Psoas muscle (tissue), 7 donors: ENCODE measurements at regions not wholly inside any gene's neighbourhood (a gene's known extent, or its start where the extent isn't known, plus 50 kb on each side); places are given as distances from the start of the nearest gene placed in this dataset.

Source experiments
- ATAC-seq, 4 donors: fragments of 200-7000 bp; cut with Tn5 transposase; one replicate each; pipeline ENCODE4 v1.9.1; 2020; ENCODE audit warnings: moderate library complexity in 3 of 4, mild to moderate bottlenecking in 2 of 4
- DNase-seq, 2 donors: peaks; one replicate each; pipeline ENCODE4 v3.0.0-alpha.2; 2020
- H3K27ac ChIP-seq: fragments of 200-600 bp; one replicate; pipeline ENCODE4 v1.8.0; 2022
- H3K27me3 ChIP-seq, 3 donors: fragments of 200-600 bp in 1 of 3; one replicate each; pipeline versions ENCODE4 v1.6.1 to v1.8.0; 2013 to 2022; ENCODE audit warnings: low read length in 2 of 3, mild to moderate bottlenecking in 2 of 3, moderate library complexity in 1 of 3; ENCODE audit not compliant: insufficient read depth in 3 of 3
- H3K36me3 ChIP-seq, 2 donors: fragments of 200-600 bp in 1 of 2; one replicate each; pipeline versions ENCODE4 v1.6.1 to v1.8.0; 2013 to 2022; ENCODE audit warnings: low read depth in 1 of 2, mild to moderate bottlenecking in 1 of 2, moderate library complexity in 1 of 2; ENCODE audit not compliant: insufficient read depth in 1 of 2
- H3K4me1 ChIP-seq: fragments of 200-600 bp; one replicate; pipeline ENCODE4 v1.8.0; 2022
- H3K4me3 ChIP-seq: fragments of 200-600 bp; one replicate; pipeline ENCODE4 v1.8.0; 2022; ENCODE audit warnings: mild to moderate bottlenecking
- H3K9me3 ChIP-seq: fragments of 200-600 bp; one replicate; pipeline ENCODE4 v1.8.0; 2022
- CTCF ChIP-seq: fragments of 200-600 bp; IDR thresholded peaks from one replicate; pipeline ENCODE4 v1.8.0; 2022; ENCODE audit warnings: antibody characterized with exemption
- WGBS, 3 donors: extraction: QIAGEN DNeasy Blood & Tissue Kit; methylation state at CpG; one replicate each; pipeline versions ENCODE4 v1.1.6 to v1.1.7; 2013; 5-methylcytosine and 5-hydroxymethylcytosine counted together
- intact Hi-C, 2 donors: fragments of 100-400 bp; cut with DNase I; formaldehyde crosslinking; loops; one replicate each; pipeline versions ENCODE4 v1.11.0 to v1.14.2; 2022
- donor health status: healthy with polysubstance abuse.
- donor health status: DM: no; HTN: no; CAD: no; lungs with moderate emphysema.
- donor health status: Bipolar disorder and iron deficiency.
- donor health status: healthy.
- donor health status: DM: yes; HTN: yes; CAD: no.
- donor health status: DM: no; HTN: no; CAD: no.
- donor health status: DM: yes; HTN: yes; CAD: no.

DNA sequence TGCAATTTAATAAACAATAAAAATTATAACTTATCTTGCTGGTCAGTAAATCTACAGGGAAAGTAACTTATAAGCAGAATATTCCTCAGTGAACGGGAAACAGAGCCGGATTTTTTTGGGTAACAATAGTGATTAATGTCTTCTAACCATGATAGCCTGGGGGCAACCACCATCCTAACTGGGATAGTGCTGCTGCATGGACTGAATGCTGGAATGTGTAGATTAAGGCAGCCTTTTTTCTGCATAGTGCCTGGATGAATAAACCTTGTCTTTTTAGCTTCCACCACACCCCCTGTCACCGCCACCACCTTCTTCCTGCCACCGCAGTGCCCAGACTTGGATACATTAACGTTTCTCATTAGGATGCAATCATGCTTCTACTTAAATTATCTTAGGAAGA lies 83.6 kb upstream of the LNX1 start:
- no peak overlapping the region for H3K27ac ChIP-seq
- H3K4me3 ChIP-seq = no peak overlapping the region
- H3K4me1 ChIP-seq = no peaks in the 10 kb centered on the region
- no peak for ATAC-seq
- no peak for DNase-seq
- no peak for TF ChIP-seq CTCF
- WGBS, 3 donors = 75 to 79% (median 77%) methylated on average over 5 of the region's 5 CpGs
- no peaks in the 10 kb centered on the region for H3K36me3 ChIP-seq
- H3K9me3 ChIP-seq = no peaks in the 10 kb centered on the region
- intact Hi-C loops = no loop called here
- no peaks in the 10 kb centered on the region for H3K27me3 ChIP-seq

DNA sequence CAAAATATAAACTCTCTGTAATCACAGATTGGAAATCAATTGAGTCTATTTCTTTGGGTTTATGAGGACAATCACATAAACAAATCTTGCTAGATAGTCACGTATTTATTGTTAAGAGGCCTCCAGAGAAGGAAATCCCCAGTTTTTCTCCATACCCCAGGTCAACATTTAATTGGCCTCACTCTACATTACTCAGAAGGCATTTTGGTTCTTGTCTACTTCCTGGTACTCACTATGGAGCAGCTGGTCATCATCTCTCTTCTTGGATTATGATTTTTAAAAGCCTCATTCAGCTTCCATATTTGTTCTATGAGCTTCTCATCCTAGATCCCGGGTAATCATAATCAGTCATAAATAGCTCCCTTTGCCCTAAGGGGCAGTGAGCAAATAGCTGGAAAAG lies 81.6 kb upstream of the LNX1 start:
- H3K4me1 ChIP-seq = no peaks in the 10 kb centered on the region
- 73 to 75% (median 74%) methylated on average over 2 of the region's 2 CpGs for WGBS, 3 donors
- H3K36me3 ChIP-seq = no peaks in the 10 kb centered on the region
- no peak for TF ChIP-seq CTCF
- no peak overlapping the region for H3K4me3 ChIP-seq
- H3K9me3 ChIP-seq = no peaks in the 10 kb centered on the region
- no peak overlapping the region for H3K27ac ChIP-seq
- intact Hi-C loops = no loop called here
- no peaks in the 10 kb centered on the region for H3K27me3 ChIP-seq
- no peak for ATAC-seq
- no peak for DNase-seq

DNA sequence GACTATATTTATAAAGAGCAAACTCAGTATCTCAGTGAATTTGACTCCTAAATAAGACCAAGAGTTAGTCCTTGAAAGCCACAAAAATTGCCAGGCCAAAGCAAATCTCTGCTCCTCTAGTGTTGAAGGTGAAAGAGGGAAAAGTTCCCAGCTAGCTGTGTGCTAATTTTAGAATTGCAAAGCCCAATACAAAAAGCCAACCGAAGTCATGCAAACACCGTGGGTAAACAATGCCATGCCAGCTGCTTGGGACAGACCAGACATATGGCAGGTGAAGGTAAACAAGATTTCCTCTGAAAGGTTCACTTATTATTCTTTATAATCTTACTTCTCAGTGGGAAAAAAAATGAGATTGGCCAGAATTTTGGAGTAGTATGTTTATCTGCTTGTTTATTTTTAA lies 80.5 kb upstream of the LNX1 start:
- Histone ChIP-seq H3K27me3 (no peaks in the 10 kb centered on the region), H3K4me3 (no peak overlapping the region), H3K27ac (no peak overlapping the region), H3K4me1 (no peaks in the 10 kb centered on the region), H3K36me3 (no peaks in the 10 kb centered on the region), H3K9me3 (no peaks in the 10 kb centered on the region)
- ATAC-seq (no peak), DNase-seq (no peak)
- WGBS, 3 donors = 14 to 30% (median 24%) methylated on average over 2 of the region's 2 CpGs
- intact Hi-C loops = no loop called here
- TF ChIP-seq CTCF = no peak

GRCh38 chr4:53659737-53660136 lies 68.5 kb upstream of the LNX1 start:
- ATAC-seq (no peak), DNase-seq (no peak)
- no peak for TF ChIP-seq CTCF
- Histone ChIP-seq H3K36me3 (no peaks in the 10 kb centered on the region), H3K27me3 (no peaks in the 10 kb centered on the region), H3K4me1 (no peaks in the 10 kb centered on the region), H3K4me3 (no peak overlapping the region), H3K9me3 (no peaks in the 10 kb centered on the region), H3K27ac (no peak overlapping the region)
- 71 to 78% (median 73%) methylated on average over 2 of the region's 2 CpGs for WGBS, 3 donors
- intact Hi-C loops = no loop called here

DNA sequence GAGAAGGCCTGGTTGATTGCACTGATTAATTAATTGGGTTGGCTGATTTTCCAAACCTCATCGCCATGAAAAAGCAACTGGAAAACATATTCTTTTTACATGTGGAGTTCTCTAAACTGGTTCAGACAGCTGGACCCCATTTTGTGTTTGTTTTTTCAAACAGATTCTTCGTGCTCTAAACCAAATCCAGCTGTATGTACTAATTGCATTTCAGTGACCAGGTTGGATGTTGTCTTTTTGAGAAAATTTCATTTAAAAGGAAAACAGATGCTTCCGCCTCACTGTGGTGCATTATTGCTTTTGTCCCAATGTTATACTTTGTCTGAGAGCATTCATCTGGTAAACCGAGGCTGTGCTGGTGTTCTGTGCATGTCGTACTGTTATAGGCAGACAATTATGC lies 67.8 kb upstream of the LNX1 start:
- H3K36me3 ChIP-seq = no peaks in the 10 kb centered on the region
- H3K4me1 ChIP-seq = no peaks in the 10 kb centered on the region
- no peak overlapping the region for H3K4me3 ChIP-seq
- 85 to 87% (median 86%) methylated on average over 5 of the region's 5 CpGs for WGBS, 3 donors
- H3K9me3 ChIP-seq = no peaks in the 10 kb centered on the region
- DNase-seq (no peak), ATAC-seq (no peak)
- no peaks in the 10 kb centered on the region for H3K27me3 ChIP-seq
- intact Hi-C loops = no loop called here
- TF ChIP-seq CTCF = no peak
- no peak overlapping the region for H3K27ac ChIP-seq
